Neural crest cell (in vitro differentiated cells): ENCODE measurements at regions not wholly inside any gene's neighbourhood (a gene's known extent, or its start where the extent isn't known, plus 50 kb on each side); places are given as distances from the start of the nearest gene placed in this dataset.

Experiments used
- DNase-seq: peaks from one replicate; pipeline ENCODE4 v3.0.0; 2021; ENCODE audit warnings: low read depth, mixed read lengths, low spot score
- H3K27ac Mint-ChIP-seq: one replicate; pipeline ENCODE4 v1.8.0; 2021; ENCODE audit warnings: mild to moderate bottlenecking, mixed read lengths; ENCODE audit not compliant: unreplicated experiment
- H3K27me3 Mint-ChIP-seq: 2 replicates; pipeline ENCODE4 v1.8.0; 2021; ENCODE audit warnings: low read depth, mild to moderate bottlenecking, mixed read lengths
- H3K36me3 Mint-ChIP-seq: 2 replicates; pipeline ENCODE4 v1.8.0; 2021; ENCODE audit warnings: low read depth, mild to moderate bottlenecking, mixed read lengths
- H3K4me1 Mint-ChIP-seq: 2 replicates; pipeline ENCODE4 v1.8.0; 2021; ENCODE audit warnings: mixed read lengths
- H3K4me3 Mint-ChIP-seq: one replicate; pipeline ENCODE4 v1.8.0; 2021; ENCODE audit warnings: mild to moderate bottlenecking, mixed read lengths
- H3K9me3 Mint-ChIP-seq: 2 replicates; pipeline ENCODE4 v1.8.0; 2021; ENCODE audit warnings: mixed read lengths
- CTCF ChIP-seq: fragments of 200-600 bp; sonication (generic); conservative IDR thresholded peaks from 2 replicates; pipeline ENCODE4 v1.5.0; 2021; ENCODE audit warnings: antibody characterized with exemption, mild to moderate bottlenecking

- H3K36me3 Mint-ChIP-seq = no peaks in the 10 kb centered on the region
- H3K27ac Mint-ChIP-seq = no peak overlapping the region
- no peak overlapping the region for H3K4me3 Mint-ChIP-seq
- no peak for TF ChIP-seq CTCF
- H3K4me1 Mint-ChIP-seq = no peaks in the 10 kb centered on the region
- no peaks in the 10 kb centered on the region for H3K9me3 Mint-ChIP-seq
- DNase-seq = no peak
- H3K27me3 Mint-ChIP-seq = peaks cover 3% of the 10 kb centered on the region
Measured at GRCh38 chr11:90756617-90757016, 533.8 kb upstream of the CHORDC1 start.

GRCh38 chr11:90753546-90753945, 530.7 kb upstream of the CHORDC1 start:
- H3K27ac Mint-ChIP-seq = no peak overlapping the region
- H3K9me3 Mint-ChIP-seq = peaks cover 4% of the 10 kb centered on the region
- H3K4me1 Mint-ChIP-seq = no peaks in the 10 kb centered on the region
- no peak overlapping the region for H3K4me3 Mint-ChIP-seq
- no peak for DNase-seq
- TF ChIP-seq CTCF = no peak
- H3K36me3 Mint-ChIP-seq = no peaks in the 10 kb centered on the region
- H3K27me3 Mint-ChIP-seq = peaks cover 3% of the 10 kb centered on the region

GRCh38 chr11:90747057-90747456, 524.2 kb upstream of the CHORDC1 start:
- no peak overlapping the region for H3K4me3 Mint-ChIP-seq
- H3K27me3 Mint-ChIP-seq = no peaks in the 10 kb centered on the region
- H3K27ac Mint-ChIP-seq = no peak overlapping the region
- H3K36me3 Mint-ChIP-seq = peaks cover 3% of the 10 kb centered on the region
- H3K4me1 Mint-ChIP-seq = no peaks in the 10 kb centered on the region
- TF ChIP-seq CTCF = no peak
- peaks cover 10% of the 10 kb centered on the region for H3K9me3 Mint-ChIP-seq
- DNase-seq = no peak

- Mint-ChIP-seq H3K27ac (no peak overlapping the region), H3K27me3 (no peaks in the 10 kb centered on the region), H3K4me3 (no peak overlapping the region), H3K9me3 (peaks cover 6% of the 10 kb centered on the region), H3K36me3 (peaks cover 3% of the 10 kb centered on the region), H3K4me1 (no peaks in the 10 kb centered on the region)
- no peak for TF ChIP-seq CTCF
- no peak for DNase-seq
Measured at GRCh38 chr11:90744169-90744568, 521.3 kb upstream of the CHORDC1 start.

- Mint-ChIP-seq H3K9me3 (peaks cover 1% of the 10 kb centered on the region), H3K4me1 (peaks cover 4% of the 10 kb centered on the region), H3K4me3 (no peak overlapping the region), H3K36me3 (peaks cover 1% of the 10 kb centered on the region), H3K27me3 (no peaks in the 10 kb centered on the region), H3K27ac (no peak overlapping the region)
- no peak for TF ChIP-seq CTCF
- DNase-seq = no peak
Measured at GRCh38 chr11:90738799-90739198, 516.0 kb upstream of the CHORDC1 start.
